IMR-90 (cell line): ENCODE measurements at regions not wholly inside any gene's neighbourhood (a gene's known extent, or its start where the extent isn't known, plus 50 kb on each side); places are given as distances from the start of the nearest gene placed in this dataset.

ENCODE experiments used
- ATAC-seq: fragments of 200-7000 bp; cut with Tn5 transposase; 2 replicates; pipeline ENCODE4 v1.9.1; 2020; ENCODE audit warnings: low read depth, mild to moderate bottlenecking, moderate library complexity
- BruUV-seq: library from RNA; stranded (reverse); fragments of 400-500 nt; replicated peaks from 2 replicates; lab custom pipeline; 2021; lab: Mats Ljungman, UMichigan
- CTCF ChIA-PET: fragments of 300-600 bp; formaldehyde crosslinking; extraction: SDS; loops from one replicate; lab custom pipeline; 2021; ENCODE audit warnings: antibody characterized with exemption; lab: Yijun Ruan, JAX
- POLR2A ChIA-PET: fragments of 300-600 bp; sonication (Branson Sonifier 250); formaldehyde crosslinking; loops from one replicate; lab custom pipeline; 2022; ENCODE audit warnings: antibody characterized with exemption; ENCODE audit not compliant: unreplicated experiment; lab: Charles Lee
- DNase-seq: peaks from one replicate; pipeline ENCODE4 v3.0.0; 2013
- H2AFZ ChIP-seq: replicated peaks from 2 replicates; pipeline ENCODE3; 2013; ENCODE audit warnings: low read length, mild to moderate bottlenecking; ENCODE audit not compliant: poor library complexity
- H2AK5ac ChIP-seq: 2 replicates; pipeline ENCODE4 v1.6.1; 2013; ENCODE audit warnings: low read depth, low read length, inconsistent platforms
- H2AK9ac ChIP-seq: replicated peaks from 2 replicates; pipeline ENCODE3; 2013; ENCODE audit warnings: mild to moderate bottlenecking, low read depth, low read length, moderate library complexity; ENCODE audit not compliant: poor library complexity
- H2BK120ac ChIP-seq: 2 replicates; pipeline ENCODE4 v1.6.1; 2013; ENCODE audit warnings: low read depth, low read length, inconsistent platforms
- H2BK15ac ChIP-seq: 3 replicates; pipeline ENCODE4 v1.6.1; 2013; ENCODE audit warnings: low read depth, low read length, inconsistent platforms
- H2BK20ac ChIP-seq: 2 replicates; pipeline ENCODE4 v1.6.1; 2013; ENCODE audit warnings: low read depth, mild to moderate bottlenecking, inconsistent platforms, low read length, moderate library complexity
- H2BK5ac ChIP-seq: 2 replicates; pipeline ENCODE4 v1.6.1; 2013; ENCODE audit warnings: mild to moderate bottlenecking, low read depth, low read length, inconsistent platforms; ENCODE audit not compliant: poor library complexity, severe bottlenecking
- H3K14ac ChIP-seq: replicated peaks from 2 replicates; pipeline ENCODE4 v1.6.1; 2013; ENCODE audit warnings: low read depth, low read length, inconsistent platforms
- H3K18ac ChIP-seq: 2 replicates; pipeline ENCODE4 v1.6.1; 2013; ENCODE audit warnings: low read depth, low read length, control low read depth
- H3K23ac ChIP-seq: 2 replicates; pipeline ENCODE4 v1.6.1; 2013; ENCODE audit warnings: low read depth, low read length, inconsistent platforms
- H3K27ac ChIP-seq: 2 replicates; pipeline ENCODE4 v1.5.1; 2013; ENCODE audit warnings: mild to moderate bottlenecking, control low read depth, low read length; ENCODE audit not compliant: insufficient read depth
- H3K27me3 ChIP-seq: 2 replicates; pipeline ENCODE4 v1.6.1; 2013; ENCODE audit warnings: low read length; ENCODE audit not compliant: control insufficient read depth, insufficient read depth
- H3K36me3 ChIP-seq: 2 replicates; pipeline ENCODE4 v1.6.1; 2013; ENCODE audit warnings: low read length, mixed read lengths; ENCODE audit not compliant: control insufficient read depth, insufficient read depth
- H3K4ac ChIP-seq: 2 replicates; pipeline ENCODE4 v1.6.1; 2013; ENCODE audit warnings: low read depth, low read length, inconsistent platforms
- H3K4me1 ChIP-seq: 2 replicates; pipeline ENCODE4 v1.6.1; 2013; ENCODE audit warnings: low read length, mixed read lengths; ENCODE audit not compliant: control insufficient read depth, insufficient read depth
- H3K4me2 ChIP-seq: 2 replicates; pipeline ENCODE4 v1.6.1; 2013; ENCODE audit warnings: low read depth, mild to moderate bottlenecking, control low read depth, low read length, moderate library complexity
- H3K4me3 ChIP-seq: 2 replicates; pipeline ENCODE4 v1.5.1; 2013; ENCODE audit warnings: low read depth, mild to moderate bottlenecking, control low read depth, low read length, moderate library complexity; ENCODE audit not compliant: insufficient read depth
- H3K56ac ChIP-seq: 2 replicates; pipeline ENCODE4 v1.6.1; 2013; ENCODE audit warnings: low read length, inconsistent platforms; ENCODE audit not compliant: insufficient read depth; ENCODE audit errors: extremely low read depth
- H3K79me1 ChIP-seq, 2 experiments: 2 replicates each; pipeline ENCODE4 v1.6.1; 2013; ENCODE audit warnings: low read length in 2 of 2, inconsistent platforms in 1 of 2, low read depth in 1 of 2
- H3K9ac ChIP-seq: 2 replicates; pipeline ENCODE4 v1.6.1; 2013; ENCODE audit warnings: low read depth, low read length, control low read depth
- H3K9me1 ChIP-seq: 2 replicates; pipeline ENCODE4 v1.6.1; 2013; ENCODE audit warnings: low read length, inconsistent platforms; ENCODE audit not compliant: insufficient read depth
- H3K9me3 ChIP-seq: 2 replicates; pipeline ENCODE4 v1.6.1; 2013; ENCODE audit warnings: low read length; ENCODE audit not compliant: control insufficient read depth, insufficient read depth
- H4K20me1 ChIP-seq: 2 replicates; pipeline ENCODE4 v1.6.1; 2013; ENCODE audit warnings: low read length, inconsistent platforms; ENCODE audit not compliant: insufficient read depth
- H4K5ac ChIP-seq: 2 replicates; pipeline ENCODE4 v1.6.1; 2013; ENCODE audit warnings: mild to moderate bottlenecking, low read depth, low read length, control low read depth
- H4K8ac ChIP-seq, 2 experiments: 2 replicates each; pipeline ENCODE4 v1.6.1; 2013; ENCODE audit warnings: low read depth in 2 of 2, low read length in 2 of 2, control low read depth in 1 of 2, inconsistent platforms in 1 of 2
- H4K91ac ChIP-seq: 2 replicates; pipeline ENCODE4 v1.6.1; 2013; ENCODE audit warnings: low read depth, low read length, inconsistent platforms; ENCODE audit not compliant: insufficient read depth
- BHLHE40 ChIP-seq: fragments of 150-350 bp; IDR thresholded peaks from 2 replicates; pipeline ENCODE4 v1.6.1; 2016; ENCODE audit warnings: mild to moderate bottlenecking, low read depth, low read length
- CEBPB ChIP-seq: IDR thresholded peaks from 2 replicates; pipeline ENCODE4 v1.6.1; 2012; ENCODE audit warnings: low read depth, low read length, improper control_type of control experiment
- CHD1 ChIP-seq: IDR thresholded peaks from 2 replicates; pipeline ENCODE4 v1.6.1; 2012; ENCODE audit warnings: low read depth, low read length, improper control_type of control experiment
- FOS ChIP-seq: fragments of 150-350 bp; IDR thresholded peaks from 2 replicates; pipeline ENCODE4 v1.6.1; 2016; ENCODE audit warnings: low read depth, low read length
- MAFK ChIP-seq: IDR thresholded peaks from 2 replicates; pipeline ENCODE4 v1.6.1; 2012; ENCODE audit warnings: low read depth, low read length, improper control_type of control experiment
- NFE2L2 ChIP-seq: fragments of 150-350 bp; IDR thresholded peaks from 2 replicates; pipeline ENCODE4 v1.6.1; 2016; ENCODE audit warnings: low read depth, mild to moderate bottlenecking, low read length
- POLR2A ChIP-seq: IDR thresholded peaks from 2 replicates; pipeline ENCODE4 v1.6.1; 2012; ENCODE audit warnings: mild to moderate bottlenecking, low read depth, low read length
- RAD21 ChIP-seq: IDR thresholded peaks from 2 replicates; pipeline ENCODE4 v1.6.1; 2012; ENCODE audit warnings: low read length, improper control_type of control experiment
- RCOR1 ChIP-seq: IDR thresholded peaks from 2 replicates; pipeline ENCODE4 v1.6.1; 2012; ENCODE audit warnings: mild to moderate bottlenecking, low read length, improper control_type of control experiment; ENCODE audit not compliant: insufficient replicate concordance
- RFX5 ChIP-seq: IDR thresholded peaks from 2 replicates; pipeline ENCODE4 v1.8.0; 2012; ENCODE audit warnings: low read depth, mild to moderate bottlenecking, low read length, moderate library complexity
- SMC3 ChIP-seq: fragments of 150-350 bp; IDR thresholded peaks from 2 replicates; pipeline ENCODE4 v1.6.1; 2016; ENCODE audit warnings: low read depth, mild to moderate bottlenecking, antibody characterized with exemption, low read length, moderate library complexity
- WGBS, 2 experiments: methylation state at CpG; one replicate each; pipeline versions ENCODE4 v1.1.5 to v1.1.7; 2013; ENCODE audit warnings: missing lambda C conversion rate in 2 of 2; ENCODE audit not compliant: insufficient read length in 1 of 2; ENCODE audit errors: extremely low coverage in 2 of 2; 5-methylcytosine and 5-hydroxymethylcytosine counted together
- dilution Hi-C: fragments of 300-500 bp; cut with HindIII; formaldehyde crosslinking; loops from one replicate; pipeline ENCODE4 v1.14.3; 2018; ENCODE audit warnings: low sequenced_read_pairs; ENCODE audit not compliant: unreplicated experiment
- in situ Hi-C: fragments of 300-500 bp; cut with MboI; formaldehyde crosslinking; loops from 3 replicates; pipeline ENCODE4 v1.14.3; 2019; ENCODE audit warnings: low sequenced_read_pairs, inconsistent platforms, mixed read lengths
- intact Hi-C: fragments of 100-400 bp; cut with micrococcal nuclease; formaldehyde crosslinking; loops from 2 replicates; pipeline ENCODE4 v1.10.0; 2022
- TF ChIP-seq, protein P1 (sequence below): fragments of 150-350 bp; IDR thresholded peaks from 2 replicates; pipeline ENCODE4 v1.6.1; 2017; ENCODE audit warnings: mild to moderate bottlenecking, antibody characterized with exemption, low read length, low read depth

DNA sequence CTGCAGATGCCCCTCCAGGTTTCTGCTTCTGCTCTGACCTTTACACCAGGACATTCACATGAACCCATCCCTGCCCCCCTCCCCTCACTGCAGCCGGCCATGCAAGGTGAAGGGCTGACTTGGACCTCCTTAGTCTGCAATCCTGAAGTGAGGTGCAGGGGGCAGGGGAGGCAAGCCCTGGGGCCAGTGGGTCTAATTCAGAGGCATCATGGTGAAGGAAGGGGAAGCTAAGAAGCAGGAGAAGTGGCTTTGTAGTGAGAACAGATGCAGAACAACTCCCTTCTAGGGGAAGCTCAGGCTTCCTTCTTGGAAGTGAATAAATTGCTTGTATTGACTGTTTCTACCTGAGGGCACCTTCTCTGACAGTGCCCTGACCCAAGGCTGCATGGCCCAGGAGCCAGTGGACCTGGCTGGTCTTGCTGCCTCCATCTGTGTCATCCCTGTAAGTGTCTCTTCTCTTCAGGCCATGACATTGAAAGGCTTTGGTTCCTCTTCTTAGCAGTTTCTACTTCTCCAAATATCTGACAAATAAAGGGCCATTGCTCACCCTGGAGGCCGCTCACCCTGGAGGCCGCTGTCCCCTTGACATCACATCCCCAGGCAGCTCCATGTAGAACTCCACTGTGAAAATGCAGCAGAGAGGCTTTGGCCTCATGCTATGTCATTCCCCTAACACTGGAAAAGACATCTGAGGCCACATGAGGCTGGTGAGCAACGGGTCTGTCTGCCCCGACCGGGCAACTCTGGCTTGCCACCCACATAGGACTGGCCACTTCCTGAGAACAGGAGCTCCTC lies 55.3 kb downstream of the GADD45G start:
- Histone ChIP-seq H3K4me1 (no peaks in the 10 kb centered on the region; the same call in 1 of the 2 replicates), H4K20me1 (no peaks in the 10 kb centered on the region), H4K91ac (no peak overlapping the region), H2BK15ac (no peak overlapping the region), H3K4me2 (no peak overlapping the region), H3K27ac (no peak overlapping the region), H3K9ac (no peak overlapping the region), H4K8ac (no peak overlapping the region), H2BK20ac (no peak overlapping the region), H2BK120ac (no peak overlapping the region), H3K9me1 (no peaks in the 10 kb centered on the region), H3K56ac (no peak overlapping the region), H3K36me3 (no peaks in the 10 kb centered on the region), H3K14ac (no peak overlapping the region), H2BK5ac (no peak overlapping the region), H4K5ac (no peak overlapping the region), H2AK9ac (no peak overlapping the region), H2AK5ac (no peak overlapping the region), H3K18ac (no peak overlapping the region), H3K27me3 (peaks cover 5% of the 10 kb centered on the region; the same call in 1 of the 2 replicates), H3K4ac (no peak overlapping the region), H3K23ac (no peak overlapping the region), H2AFZ (no peak overlapping the region), H3K9me3 (no peaks in the 10 kb centered on the region), H3K4me3 (no peak overlapping the region), H3K79me1 (no peaks in the 10 kb centered on the region)
- CTCF ChIA-PET: no interaction called here
- TF ChIP-seq, protein P1, sequence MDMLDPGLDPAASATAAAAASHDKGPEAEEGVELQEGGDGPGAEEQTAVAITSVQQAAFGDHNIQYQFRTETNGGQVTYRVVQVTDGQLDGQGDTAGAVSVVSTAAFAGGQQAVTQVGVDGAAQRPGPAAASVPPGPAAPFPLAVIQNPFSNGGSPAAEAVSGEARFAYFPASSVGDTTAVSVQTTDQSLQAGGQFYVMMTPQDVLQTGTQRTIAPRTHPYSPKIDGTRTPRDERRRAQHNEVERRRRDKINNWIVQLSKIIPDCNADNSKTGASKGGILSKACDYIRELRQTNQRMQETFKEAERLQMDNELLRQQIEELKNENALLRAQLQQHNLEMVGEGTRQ: no peak
- TF ChIP-seq RFX5: no peak
- TF ChIP-seq POLR2A: no peak
- no peak for TF ChIP-seq SMC3
- TF ChIP-seq MAFK: no peak
- TF ChIP-seq RAD21: no peak
- no peak for TF ChIP-seq NFE2L2
- no peak for TF ChIP-seq CEBPB
- no peak for TF ChIP-seq CHD1
- no peak for TF ChIP-seq RCOR1
- TF ChIP-seq FOS: no peak
- no peak for TF ChIP-seq BHLHE40
- BruUV-seq: no TSS peak
- dilution Hi-C loops (no loop called here), in situ Hi-C loops (no loop called here), intact Hi-C loops (no loop called here)
- POLR2A ChIA-PET: no interaction called here
- DNase-seq (no peak), ATAC-seq (no peak)
- WGBS, 2 experiments: 60% methylated on average over 2 of the region's 6 CpGs; no CpG with 5 or more reads in 1 of the 2 experiments
